Hematopoietic multipotent progenitor cell treated with erythropoietin and hydrocortisone succinate and interleukin-3 and kit ligand, for 17 days (in vitro differentiated cells): ENCODE measurements at regions not wholly inside any gene's neighbourhood (a gene's known extent, or its start where the extent isn't known, plus 50 kb on each side); places are given as distances from the start of the nearest gene placed in this dataset.

ENCODE experiments used
- DNase-seq: peaks from one replicate; pipeline ENCODE4 v3.0.0-alpha.2; 2015; ENCODE audit warnings: low spot score

DNA sequence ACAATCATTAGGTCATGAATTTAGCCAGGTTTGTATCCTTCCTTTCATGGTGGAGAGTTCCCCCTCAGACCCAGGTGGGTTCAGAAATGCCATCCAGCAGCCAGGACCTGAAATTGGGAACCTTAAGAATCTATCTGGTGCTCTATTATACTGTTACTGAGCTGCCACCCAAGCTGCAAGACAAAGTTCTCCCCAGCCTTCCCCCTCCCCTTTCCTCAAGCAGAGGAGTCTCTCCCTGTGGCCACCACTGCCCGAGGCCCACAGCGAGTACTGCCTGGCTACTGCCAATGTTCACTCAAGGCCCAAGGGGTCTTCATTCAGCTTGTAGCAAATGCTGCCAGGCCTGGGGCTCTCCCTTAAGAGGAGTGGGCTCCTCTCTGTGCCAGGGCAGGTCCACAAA, 133.8 kb downstream of the TMEM38B start:
- DNase-seq: no peak

DNA sequence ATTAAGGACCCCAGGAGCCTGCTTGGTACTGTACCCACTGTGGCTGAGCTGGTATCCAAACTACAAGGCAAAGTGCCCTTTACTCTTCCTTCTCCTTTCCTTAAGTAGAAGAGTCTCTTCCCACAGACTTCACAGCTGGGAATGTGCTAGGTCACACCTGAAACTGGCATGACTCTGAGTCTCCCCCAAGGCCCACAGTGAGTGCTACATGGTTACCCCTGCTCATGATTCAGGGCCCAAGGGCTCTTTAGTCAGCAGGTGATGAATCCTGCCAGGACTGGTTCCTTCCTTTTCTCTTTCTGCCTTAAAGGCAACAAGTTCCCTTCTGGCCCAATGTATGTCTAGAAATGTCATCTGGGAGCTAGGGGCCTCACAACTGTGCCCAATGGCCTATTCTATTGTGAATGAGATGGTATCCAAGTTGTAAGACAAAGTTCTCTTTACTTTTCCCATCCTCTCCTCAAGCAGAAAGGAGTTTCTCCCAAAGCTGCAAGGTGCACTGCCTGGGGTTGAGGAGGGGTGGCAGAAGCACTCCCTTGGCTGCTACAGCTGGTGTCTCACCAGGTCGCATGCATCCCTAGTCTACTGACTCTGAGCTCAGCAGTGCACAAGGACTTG, 134.4 kb downstream of the TMEM38B start:
- DNase-seq: no peak

- DNase-seq: no peak
These were observed 136.1 kb downstream of the TMEM38B start for GRCh38 chr9:105830461-105830860.

DNA sequence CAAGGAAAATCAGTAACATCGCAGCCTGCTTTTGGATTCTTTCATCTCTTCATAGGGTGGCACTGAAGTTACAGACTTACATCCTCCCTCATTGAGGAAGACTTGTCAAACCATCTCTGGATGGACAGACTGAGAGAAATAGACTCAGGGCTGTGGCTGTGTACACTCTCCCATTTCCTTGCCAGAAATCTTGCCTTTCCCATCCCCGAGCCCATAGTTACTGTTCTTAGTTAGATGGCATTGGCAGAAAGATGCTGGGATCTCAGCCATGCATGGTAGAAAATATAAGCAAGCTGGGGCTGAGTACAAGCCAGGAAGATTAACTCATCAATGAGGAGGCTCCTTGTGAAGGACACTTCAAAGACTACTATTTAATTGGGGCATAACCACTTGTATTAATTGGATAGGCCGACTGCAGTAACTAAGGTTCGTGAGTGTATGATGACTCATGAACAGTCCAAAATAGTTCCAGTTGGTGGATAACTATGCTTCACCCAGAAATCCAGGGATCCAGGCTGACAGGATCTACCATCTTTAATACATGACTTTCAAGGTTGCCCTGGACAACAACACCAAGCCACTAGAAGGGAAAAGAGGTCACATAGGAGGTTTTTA, 137.9 kb downstream of the TMEM38B start:
- no peak for DNase-seq

DNA sequence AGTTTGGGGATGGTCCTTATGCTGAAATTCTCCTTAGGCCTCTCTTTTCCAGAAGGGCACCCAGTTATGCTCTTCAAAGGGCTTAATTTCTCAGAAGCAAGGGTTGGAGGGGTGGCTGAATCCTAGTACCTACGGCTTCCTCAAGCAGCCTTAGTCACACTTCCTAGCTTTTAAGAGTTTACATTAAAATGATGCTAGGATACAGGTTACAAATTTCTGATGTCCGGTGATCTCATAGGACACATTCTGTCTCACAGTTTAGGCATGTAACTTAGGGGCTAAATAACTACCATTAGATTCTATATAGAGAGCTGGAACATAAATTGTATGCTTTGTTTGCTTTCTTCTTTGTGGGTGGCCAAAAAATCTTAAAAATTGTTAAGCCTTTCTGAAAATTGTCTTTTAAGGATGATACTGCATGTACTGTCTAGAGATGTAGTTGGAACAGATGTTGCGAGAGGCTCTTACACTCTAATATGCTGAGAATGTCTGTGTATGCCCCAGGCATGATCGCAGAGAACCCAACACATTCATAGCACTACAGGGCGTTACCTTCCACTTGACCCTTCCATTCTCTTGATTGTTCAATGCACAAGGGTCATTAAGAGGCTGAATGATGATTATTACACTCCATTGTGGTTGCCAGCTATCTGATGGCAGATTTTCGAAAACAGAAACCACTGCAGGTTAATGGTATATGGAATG, 139.1 kb downstream of the TMEM38B start:
- DNase-seq: no peak

- no peak for DNase-seq
These were observed 140.1 kb downstream of the TMEM38B start for GRCh38 chr9:105834404-105834803.

- no peak for DNase-seq
These were observed 141.4 kb downstream of the TMEM38B start for GRCh38 chr9:105835721-105836120.

GRCh38 chr9:105836936-105837660, 142.8 kb downstream of the TMEM38B start:
- no peak for DNase-seq

GRCh38 chr9:105841562-105841961, 147.2 kb downstream of the TMEM38B start:
- DNase-seq: no peak

DNA sequence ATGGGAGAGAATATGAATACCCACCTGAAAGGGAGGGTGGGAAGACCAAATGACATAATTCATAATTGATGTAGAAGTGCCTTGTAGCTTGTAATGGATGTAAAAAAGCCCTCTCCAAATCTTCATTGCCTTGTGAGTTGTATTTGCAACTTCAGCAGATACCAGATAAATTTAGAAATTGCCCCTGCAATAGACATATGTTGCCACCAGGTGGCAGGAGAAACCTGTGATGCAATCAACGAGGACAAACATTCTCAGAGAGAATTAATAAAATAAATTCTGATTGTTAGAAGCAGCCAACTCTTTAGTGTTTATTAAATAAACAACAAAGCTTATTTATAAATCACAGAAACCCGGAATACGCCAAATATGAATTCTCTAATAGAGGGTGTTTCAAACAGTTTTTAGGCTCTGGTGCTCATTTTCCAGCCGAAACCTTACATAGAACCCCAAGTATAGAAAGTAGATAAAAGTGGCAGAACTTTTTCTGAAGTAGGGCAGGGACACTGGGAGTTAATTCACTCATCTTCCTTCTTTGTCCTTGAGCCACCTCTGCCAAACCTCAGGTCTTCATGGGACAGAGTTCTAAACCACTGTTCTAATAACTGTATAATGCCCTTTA, 147.8 kb downstream of the TMEM38B start:
- DNase-seq: peak; percentile 13

GRCh38 chr9:105846825-105847224, 152.5 kb downstream of the TMEM38B start:
- DNase-seq: no peak

GRCh38 chr9:105850852-105851500, 156.6 kb downstream of the TMEM38B start:
- no peak for DNase-seq

DNA sequence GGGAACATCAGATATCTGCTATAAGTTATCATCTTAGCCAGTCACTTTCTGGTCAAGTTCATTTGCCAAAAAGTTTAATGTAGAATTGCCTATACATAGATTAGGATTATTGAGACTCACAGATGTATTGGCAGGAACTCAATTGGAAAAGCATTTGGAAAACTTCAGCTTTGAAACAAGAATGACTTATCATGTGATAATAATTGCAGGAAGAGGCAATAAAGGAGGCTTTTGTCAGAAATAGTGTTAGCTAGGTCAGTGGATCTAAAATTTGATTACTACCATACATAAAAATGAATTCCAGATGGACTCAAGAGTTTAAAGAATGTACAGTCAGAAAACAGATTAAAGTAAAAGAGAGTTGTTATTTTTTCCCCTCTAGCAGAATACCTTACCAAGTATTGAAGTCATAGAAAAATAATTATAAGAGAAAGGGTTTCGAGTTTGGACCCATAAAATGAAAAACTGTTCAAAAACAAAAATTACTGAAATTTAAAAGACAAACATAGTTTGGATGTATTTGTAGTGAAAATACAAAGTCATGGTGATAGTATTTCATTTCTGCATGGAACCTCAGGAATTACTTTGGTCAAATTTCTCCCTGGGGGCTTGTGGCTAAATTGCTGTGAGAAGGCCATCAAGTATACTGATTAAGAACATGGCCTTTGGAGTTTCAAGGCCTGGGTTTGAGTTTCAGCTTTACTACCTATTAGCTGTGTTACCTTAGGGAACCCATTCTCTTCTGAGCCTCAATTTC, 159.9 kb downstream of the TMEM38B start:
- DNase-seq: no peak

DNA sequence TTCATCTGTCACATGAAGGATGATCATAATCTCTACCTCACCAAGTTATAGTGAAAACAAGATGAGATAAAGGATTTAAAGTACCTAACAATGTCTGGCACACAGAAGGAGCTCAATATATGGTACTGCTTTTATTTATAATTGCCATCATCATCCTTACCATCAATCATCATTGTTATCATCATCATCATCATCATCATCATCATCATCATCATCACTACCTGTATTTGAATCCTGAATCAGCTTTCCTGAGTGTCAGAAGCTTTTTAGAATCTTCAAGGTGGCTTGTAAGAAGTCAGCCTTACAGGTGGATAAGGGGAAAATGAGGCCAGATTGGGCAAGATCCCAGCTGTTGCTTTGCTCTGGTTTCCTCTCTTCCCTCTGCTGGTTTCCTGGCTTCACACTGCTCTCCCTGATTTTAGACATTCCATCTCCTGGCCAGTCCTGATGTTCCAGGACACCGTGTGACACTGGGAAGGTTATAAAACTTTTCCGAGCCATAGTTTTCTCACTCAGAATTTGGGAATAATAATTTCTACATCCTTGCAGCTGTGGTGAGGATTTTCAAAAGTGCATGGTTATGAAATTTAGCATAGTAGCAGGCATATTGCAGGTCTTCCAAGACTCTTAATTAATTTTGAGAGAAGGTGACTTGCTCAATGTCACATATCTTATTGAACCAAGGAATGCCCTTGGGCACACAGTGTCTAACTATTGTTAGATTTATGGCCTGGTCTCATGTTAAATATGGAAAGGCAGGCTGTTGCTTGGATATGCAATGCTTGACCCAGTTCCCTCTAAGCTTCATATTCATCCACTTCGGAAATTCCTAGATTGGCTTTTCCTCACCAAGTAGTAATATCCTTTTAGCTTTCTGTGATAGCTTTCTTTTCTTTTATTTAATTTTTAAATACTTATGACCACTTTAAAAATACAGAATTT, 160.7 kb downstream of the TMEM38B start:
- DNase-seq: no peak

GRCh38 chr9:105855987-105856386, 161.6 kb downstream of the TMEM38B start:
- no peak for DNase-seq

DNA sequence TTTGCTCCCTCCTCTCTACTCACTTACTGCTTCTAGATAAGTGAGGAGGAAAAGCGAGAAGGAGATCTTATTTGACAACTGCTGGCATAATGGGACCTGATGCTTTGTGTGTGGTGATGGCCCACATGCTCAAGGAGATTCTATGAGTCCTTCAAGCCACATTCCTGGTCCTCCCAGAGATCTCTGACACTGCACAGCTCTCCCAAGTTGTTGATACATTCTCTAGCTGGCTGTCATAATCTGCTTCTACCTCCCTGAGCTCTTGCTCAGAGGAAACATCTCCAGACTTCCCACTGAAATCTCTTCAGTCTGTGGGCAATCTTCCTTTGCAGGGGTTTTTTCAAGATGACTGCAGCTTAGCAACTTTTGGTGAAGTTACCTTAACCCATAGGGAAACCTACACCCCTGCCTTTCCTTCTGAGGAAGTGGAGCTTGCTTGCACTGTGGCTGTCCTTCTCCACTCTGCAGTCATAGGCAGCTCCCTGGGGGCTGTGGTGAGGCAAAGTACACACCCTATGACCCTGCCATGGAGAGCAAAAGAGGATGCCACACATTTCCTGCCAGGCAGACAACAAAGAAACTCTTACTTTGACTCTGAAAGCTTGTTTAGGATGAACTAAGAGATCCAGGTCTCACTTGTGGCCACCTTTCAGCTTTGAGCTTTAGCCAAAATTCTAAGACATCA, 163.8 kb downstream of the TMEM38B start:
- no peak for DNase-seq

DNA sequence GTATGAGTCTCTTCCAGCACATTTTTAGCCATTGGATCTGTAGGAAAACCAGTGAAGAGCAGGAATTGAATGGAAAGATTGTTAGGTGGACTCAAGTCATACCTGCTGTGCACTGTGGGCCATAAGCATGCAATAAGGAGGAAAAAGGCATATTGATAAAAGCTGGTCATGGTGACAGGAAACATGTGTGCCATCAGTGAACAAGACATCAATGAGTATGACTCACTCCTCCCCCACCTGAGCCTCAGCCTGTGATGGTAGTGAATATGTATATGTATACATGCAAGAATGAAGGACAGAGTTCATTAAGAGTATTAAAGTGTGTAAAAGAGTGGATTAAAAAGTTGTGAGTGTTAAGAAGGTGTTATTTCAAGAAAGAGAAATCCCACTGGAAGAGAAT, 164.5 kb downstream of the TMEM38B start:
- no peak for DNase-seq

DNA sequence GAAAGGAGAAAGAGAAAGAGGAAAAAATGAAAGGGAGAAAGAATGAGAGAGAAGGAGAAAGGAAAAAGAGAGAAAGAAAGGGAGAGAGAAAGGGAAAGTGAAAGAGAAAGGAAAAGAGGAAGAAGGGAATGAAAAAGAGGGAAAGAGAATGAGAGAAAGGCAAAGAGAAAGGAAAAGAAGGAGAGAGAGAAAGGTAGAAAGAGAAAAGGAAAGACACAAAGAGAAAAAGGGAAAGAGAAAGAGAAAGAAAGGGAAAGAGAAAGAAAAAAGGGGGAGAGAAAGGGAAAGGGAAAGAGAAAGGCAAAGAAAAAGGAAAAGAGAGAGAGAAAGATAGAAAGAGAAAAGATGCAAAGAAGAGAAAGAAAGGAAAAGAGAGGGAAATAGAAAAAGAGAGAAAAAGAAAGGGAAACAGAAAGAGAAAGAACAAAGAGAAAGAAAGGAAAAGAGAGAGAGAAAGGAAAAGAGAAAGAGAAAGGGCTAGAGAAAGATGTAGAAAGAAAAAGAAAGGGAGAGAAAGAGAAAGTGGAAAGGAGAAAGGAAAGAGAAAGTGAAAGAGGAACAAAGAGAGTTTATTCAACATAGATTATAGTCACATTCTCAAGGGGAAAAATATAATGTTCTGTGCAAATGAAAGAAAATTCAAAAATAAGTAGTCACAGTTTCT, 165.2 kb downstream of the TMEM38B start:
- no peak for DNase-seq

DNA sequence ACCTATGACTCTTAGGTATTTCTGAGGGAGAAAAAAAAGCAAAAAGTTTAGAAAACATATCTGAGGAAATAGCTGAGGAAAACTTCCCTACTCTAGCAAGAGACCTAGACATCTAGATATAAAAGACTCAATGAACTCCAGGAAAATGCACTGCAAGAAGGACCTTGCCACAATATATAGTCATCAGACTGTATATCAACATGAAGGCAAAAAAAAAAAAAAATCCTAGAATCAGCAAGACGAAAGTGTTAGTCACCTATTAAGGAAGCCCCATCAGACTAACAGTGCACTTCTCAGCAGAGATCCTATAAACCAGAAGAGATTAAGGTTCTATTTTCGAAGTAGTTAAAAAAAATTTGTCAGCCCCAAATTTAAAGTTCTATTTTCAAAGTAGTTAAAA, 166.2 kb downstream of the TMEM38B start:
- DNase-seq: no peak
